ENCODE measurements at regions not wholly inside any gene's neighbourhood (a gene's known extent, or its start where the extent isn't known, plus 50 kb on each side); places are given as distances from the start of the nearest gene placed in this dataset.

- no peak for TF ChIP-seq CTCF (IDR thresholded peaks at IDR 0.05; ENCODE audit: insufficient read depth in 1 of 2, low read depth in 1 of 2, low read length in 1 of 2, severe bottlenecking in 1 of 2, unreplicated experiment in 1 of 2)
- Mint-ChIP-seq H3K4me1 (ENCODE audit: low read depth, unreplicated experiment) (no peaks in the 10 kb centered on the region), H3K36me3 (ENCODE audit: insufficient read depth, unreplicated experiment) (no peaks in the 10 kb centered on the region), H3K27ac (ENCODE audit: unreplicated experiment) (no peak overlapping the region), H3K27me3 (ENCODE audit: insufficient read depth, unreplicated experiment) (peaks cover 10% of the 10 kb centered on the region), H3K4me3 (ENCODE audit: unreplicated experiment) (no peak overlapping the region), H3K9me3 (ENCODE audit: unreplicated experiment) (no peaks in the 10 kb centered on the region)
- ChIA-PET POLR2A (no interaction called here), CTCF (no interaction called here)
- no peaks in the 10 kb centered on the region; the same call in 1 of the 2 replicates for H3K4me1 ChIP-seq
- BruUV-seq (replicated peaks) = no TSS peak
- intact Hi-C loops (cut with micrococcal nuclease; ENCODE audit: unreplicated experiment) = no loop called here
- H3K4me3 ChIP-seq (ENCODE audit: low read depth, low read length) = no peak overlapping the region
- no peaks in the 10 kb centered on the region for H3K27me3 ChIP-seq (replicated peaks; ENCODE audit: control insufficient read depth, insufficient read depth, low read length)
- H3K9me3 ChIP-seq = no peaks in the 10 kb centered on the region
- no peak for DNase-seq
- no peaks in the 10 kb centered on the region for H3K36me3 ChIP-seq (ENCODE audit: control insufficient read depth, insufficient read depth, low read length)
Observed at GRCh38 chr12:67501362-67501761, 147.2 kb upstream of the DYRK2 start.

GRCh38 chr12:67504026-67504425 is 144.5 kb upstream of the DYRK2 start:
- Histone ChIP-seq H3K9me3 (no peaks in the 10 kb centered on the region), H3K36me3 (ENCODE audit: control insufficient read depth, insufficient read depth, low read length) (no peaks in the 10 kb centered on the region), H3K27me3 (replicated peaks; ENCODE audit: control insufficient read depth, insufficient read depth, low read length) (no peaks in the 10 kb centered on the region), H3K4me1 (no peaks in the 10 kb centered on the region; the same call in 1 of the 2 replicates), H3K4me3 (ENCODE audit: low read depth, low read length) (no peak overlapping the region)
- Mint-ChIP-seq H3K9me3 (ENCODE audit: unreplicated experiment) (no peaks in the 10 kb centered on the region), H3K36me3 (ENCODE audit: insufficient read depth, unreplicated experiment) (no peaks in the 10 kb centered on the region), H3K4me1 (ENCODE audit: low read depth, unreplicated experiment) (no peaks in the 10 kb centered on the region), H3K4me3 (ENCODE audit: unreplicated experiment) (no peak overlapping the region), H3K27me3 (ENCODE audit: insufficient read depth, unreplicated experiment) (peaks cover 2% of the 10 kb centered on the region), H3K27ac (ENCODE audit: unreplicated experiment) (no peak overlapping the region)
- TF ChIP-seq CTCF (IDR thresholded peaks at IDR 0.05; ENCODE audit: insufficient read depth in 1 of 2, low read depth in 1 of 2, low read length in 1 of 2, severe bottlenecking in 1 of 2, unreplicated experiment in 1 of 2) = no peak
- ChIA-PET POLR2A (no interaction called here), CTCF (no interaction called here)
- intact Hi-C loops (cut with micrococcal nuclease; ENCODE audit: unreplicated experiment) = no loop called here
- BruUV-seq (replicated peaks) = no TSS peak
- DNase-seq = no peak

GRCh38 chr12:67506739-67507138 is 141.8 kb upstream of the DYRK2 start:
- Histone ChIP-seq H3K36me3 (ENCODE audit: control insufficient read depth, insufficient read depth, low read length) (no peaks in the 10 kb centered on the region), H3K9me3 (no peaks in the 10 kb centered on the region), H3K27me3 (replicated peaks; ENCODE audit: control insufficient read depth, insufficient read depth, low read length) (no peaks in the 10 kb centered on the region), H3K4me3 (ENCODE audit: low read depth, low read length) (no peak overlapping the region), H3K4me1 (no peaks in the 10 kb centered on the region)
- ChIA-PET CTCF (no interaction called here), POLR2A (no interaction called here)
- no peak overlapping the region for H3K4me3 Mint-ChIP-seq (ENCODE audit: unreplicated experiment)
- DNase-seq = no peak
- no peaks in the 10 kb centered on the region for H3K9me3 Mint-ChIP-seq (ENCODE audit: unreplicated experiment)
- H3K36me3 Mint-ChIP-seq (ENCODE audit: insufficient read depth, unreplicated experiment) = no peaks in the 10 kb centered on the region
- intact Hi-C loops (cut with micrococcal nuclease; ENCODE audit: unreplicated experiment) = no loop called here
- no peak for TF ChIP-seq CTCF (IDR thresholded peaks at IDR 0.05; ENCODE audit: insufficient read depth in 1 of 2, low read depth in 1 of 2, low read length in 1 of 2, severe bottlenecking in 1 of 2, unreplicated experiment in 1 of 2)
- no peak overlapping the region for H3K27ac Mint-ChIP-seq (ENCODE audit: unreplicated experiment)
- BruUV-seq (replicated peaks) = no TSS peak
- H3K27me3 Mint-ChIP-seq (ENCODE audit: insufficient read depth, unreplicated experiment) = peaks cover 2% of the 10 kb centered on the region
- no peaks in the 10 kb centered on the region for H3K4me1 Mint-ChIP-seq (ENCODE audit: low read depth, unreplicated experiment)

All from Caco-2 (cell line).